NB4 (cell line): ENCODE measurements at regions not wholly inside any gene's neighbourhood (a gene's known extent, or its start where the extent isn't known, plus 50 kb on each side); places are given as distances from the start of the nearest gene placed in this dataset.

Experiments used
- POLR2A ChIP-seq: IDR thresholded peaks from 2 replicates; pipeline ENCODE4 v1.6.1; 2011; ENCODE audit warnings: mild to moderate bottlenecking; ENCODE audit not compliant: insufficient read length; ENCODE audit errors: extremely low read depth
- TF ChIP-seq, protein P1 (sequence below): IDR thresholded peaks from one replicate; pipeline ENCODE4 v1.5.1; 2012; ENCODE audit warnings: low read depth, low read length

DNA sequence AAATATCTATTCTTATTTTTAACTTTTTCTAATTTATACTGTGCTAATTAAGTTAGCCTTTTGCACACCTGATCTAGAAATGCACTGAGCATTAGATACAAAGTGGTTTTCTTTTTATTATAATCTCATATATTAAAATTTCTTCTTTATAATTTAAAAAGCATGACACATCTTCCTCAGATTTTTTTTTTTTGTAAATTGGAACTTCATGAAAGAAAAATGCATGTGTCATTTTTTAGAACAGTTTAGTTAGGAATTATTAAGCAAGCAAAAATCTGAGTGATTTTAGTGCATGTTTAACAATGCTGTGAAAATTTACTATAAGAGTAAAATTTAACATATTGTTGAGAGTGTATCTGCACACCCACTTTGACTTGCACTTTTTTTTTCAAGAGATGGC is 367.9 kb downstream of the TFEC start:
- no peak for TF ChIP-seq POLR2A
- TF ChIP-seq, protein P1, sequence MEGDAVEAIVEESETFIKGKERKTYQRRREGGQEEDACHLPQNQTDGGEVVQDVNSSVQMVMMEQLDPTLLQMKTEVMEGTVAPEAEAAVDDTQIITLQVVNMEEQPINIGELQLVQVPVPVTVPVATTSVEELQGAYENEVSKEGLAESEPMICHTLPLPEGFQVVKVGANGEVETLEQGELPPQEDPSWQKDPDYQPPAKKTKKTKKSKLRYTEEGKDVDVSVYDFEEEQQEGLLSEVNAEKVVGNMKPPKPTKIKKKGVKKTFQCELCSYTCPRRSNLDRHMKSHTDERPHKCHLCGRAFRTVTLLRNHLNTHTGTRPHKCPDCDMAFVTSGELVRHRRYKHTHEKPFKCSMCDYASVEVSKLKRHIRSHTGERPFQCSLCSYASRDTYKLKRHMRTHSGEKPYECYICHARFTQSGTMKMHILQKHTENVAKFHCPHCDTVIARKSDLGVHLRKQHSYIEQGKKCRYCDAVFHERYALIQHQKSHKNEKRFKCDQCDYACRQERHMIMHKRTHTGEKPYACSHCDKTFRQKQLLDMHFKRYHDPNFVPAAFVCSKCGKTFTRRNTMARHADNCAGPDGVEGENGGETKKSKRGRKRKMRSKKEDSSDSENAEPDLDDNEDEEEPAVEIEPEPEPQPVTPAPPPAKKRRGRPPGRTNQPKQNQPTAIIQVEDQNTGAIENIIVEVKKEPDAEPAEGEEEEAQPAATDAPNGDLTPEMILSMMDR = no peak
